Uterus (tissue), 2 donors: ENCODE measurements at regions not wholly inside any gene's neighbourhood (a gene's known extent, or its start where the extent isn't known, plus 50 kb on each side); places are given as distances from the start of the nearest gene placed in this dataset.

Experiments used
- CTCF ChIP-seq, 4 experiments: fragments of 200-600 bp in 2 of 4; fragments of 450-650 bp in 2 of 4; sonication (generic) in 2 of 4; IDR thresholded peaks; one replicate each; pipeline ENCODE4 v1.5.1; 2016 to 2019; ENCODE audit warnings: antibody characterized with exemption in 4 of 4, mild to moderate bottlenecking in 2 of 4, moderate library complexity in 1 of 4
- POLR2A ChIP-seq, 2 donors: fragments of 450-650 bp; IDR thresholded peaks; one replicate each; pipeline ENCODE4 v1.6.1; 2016; ENCODE audit warnings: antibody characterized with exemption in 2 of 2, mild to moderate bottlenecking in 1 of 2, moderate library complexity in 1 of 2

GRCh38 chr7:21028599-21028998, 241.9 kb upstream of the SP8 start:
- TF ChIP-seq CTCF (IDR thresholded peaks at IDR 0.05) (no peak), POLR2A (IDR thresholded peaks at IDR 0.05) (no peak)
